Activated naive CD8-positive, alpha-beta T cell (primary cell): ENCODE measurements at regions not wholly inside any gene's neighbourhood (a gene's known extent, or its start where the extent isn't known, plus 50 kb on each side); places are given as distances from the start of the nearest gene placed in this dataset.

Source experiments
- H3K27ac Mint-ChIP-seq: one replicate; pipeline ENCODE4 v1.8.0; 2021; ENCODE audit warnings: mixed read lengths
- H3K27me3 Mint-ChIP-seq: one replicate; pipeline ENCODE4 v1.8.0; 2021; ENCODE audit warnings: mixed read lengths
- H3K36me3 Mint-ChIP-seq: one replicate; pipeline ENCODE4 v1.8.0; 2021; ENCODE audit warnings: mixed read lengths
- H3K4me1 Mint-ChIP-seq: one replicate; pipeline ENCODE4 v1.8.0; 2021; ENCODE audit warnings: low read depth, mixed read lengths
- H3K4me3 Mint-ChIP-seq: one replicate; pipeline ENCODE4 v1.8.0; 2021; ENCODE audit warnings: mild to moderate bottlenecking, mixed read lengths
- H3K9me3 Mint-ChIP-seq: one replicate; pipeline ENCODE4 v1.8.0; 2021; ENCODE audit warnings: low read depth, mixed read lengths

DNA sequence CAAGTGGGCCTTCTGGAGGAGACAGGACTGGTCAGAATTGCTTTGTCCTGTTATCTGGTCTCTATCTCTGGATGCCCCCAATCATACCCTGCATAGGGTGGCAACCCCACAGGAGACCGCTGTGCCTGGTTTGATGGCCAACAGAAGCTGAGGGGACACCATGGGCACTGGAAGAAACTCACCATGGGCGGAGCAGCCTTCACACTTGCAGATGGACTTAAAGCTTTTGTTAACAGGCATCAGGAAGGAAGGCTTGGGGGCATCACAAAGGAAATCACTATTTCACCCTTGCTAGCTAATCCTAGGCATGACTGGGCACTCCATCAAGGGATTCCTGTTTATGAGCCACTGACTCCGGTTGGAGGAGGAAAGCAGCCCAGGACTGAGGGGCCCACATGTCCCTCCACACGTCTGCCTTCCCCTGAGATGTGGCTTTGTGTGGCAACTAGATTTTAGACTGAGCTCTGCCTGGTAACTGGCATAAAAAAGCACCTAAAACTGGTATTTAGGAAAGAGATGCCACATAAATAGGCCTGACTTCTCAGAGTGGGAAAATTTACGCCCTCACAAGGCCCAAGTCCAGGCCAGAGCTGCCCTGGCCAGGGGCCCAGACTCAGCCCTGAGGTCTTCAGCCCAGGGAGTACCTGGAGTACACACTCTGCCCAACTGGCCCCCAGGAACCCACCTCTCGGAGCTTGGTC is 57.0 kb upstream of the LYVE1 start:
- Mint-ChIP-seq H3K4me1 (peaks cover 15% of the 10 kb centered on the region), H3K9me3 (no peaks in the 10 kb centered on the region), H3K27me3 (no peaks in the 10 kb centered on the region), H3K36me3 (no peaks in the 10 kb centered on the region), H3K27ac (no peak overlapping the region), H3K4me3 (no peak overlapping the region)

DNA sequence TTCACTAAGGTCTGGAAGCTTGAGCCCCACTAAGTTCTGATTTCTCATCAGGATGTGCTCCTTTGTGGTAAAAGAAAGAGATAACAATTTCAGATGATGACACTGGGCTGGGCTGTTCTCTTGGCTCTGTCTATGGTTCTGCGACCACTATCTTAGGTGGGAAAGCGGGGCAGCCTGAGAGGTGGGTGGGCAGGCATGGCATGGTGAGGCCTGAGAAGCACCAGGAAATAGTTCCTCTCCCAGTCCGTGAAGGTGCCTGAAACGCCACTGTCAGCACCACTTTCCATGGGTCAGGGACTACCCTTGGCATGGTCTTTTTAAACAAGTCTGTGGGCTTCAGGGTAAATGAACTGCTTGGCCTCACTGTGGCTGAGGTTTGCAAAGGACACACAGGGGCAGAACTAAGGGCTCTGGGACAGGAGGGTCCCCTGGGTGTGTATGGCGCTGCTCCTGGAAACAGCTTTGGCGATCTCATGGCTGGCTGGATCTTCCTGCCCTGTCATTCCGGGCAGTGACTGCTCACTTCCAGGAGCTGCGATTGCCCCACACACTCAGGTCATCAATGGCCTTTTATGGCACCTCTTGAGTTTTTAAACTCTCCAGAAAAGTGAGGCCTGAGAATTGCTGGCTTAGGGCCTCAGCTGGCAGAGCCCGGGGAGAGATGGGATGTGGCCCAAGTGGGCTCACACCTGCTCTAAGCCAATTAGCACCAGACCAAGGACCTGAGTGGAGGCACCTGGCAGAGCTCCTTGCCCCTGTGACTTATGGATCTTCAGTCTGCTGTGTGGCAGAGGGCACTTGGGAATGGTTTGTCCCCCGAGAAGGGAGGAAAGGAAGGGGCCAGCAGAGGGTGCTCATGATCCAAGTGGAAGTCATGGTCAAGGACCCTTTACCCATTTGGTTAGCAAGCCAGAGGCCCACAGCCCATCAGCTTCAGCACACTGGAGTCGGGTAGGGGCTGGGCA is 55.6 kb upstream of the LYVE1 start:
- peaks cover 15% of the 10 kb centered on the region for H3K4me1 Mint-ChIP-seq
- no peaks in the 10 kb centered on the region for H3K27me3 Mint-ChIP-seq
- peak overlapping the region; percentile 56 for H3K4me3 Mint-ChIP-seq
- H3K36me3 Mint-ChIP-seq: no peaks in the 10 kb centered on the region
- peak overlapping the region; percentile 89 for H3K27ac Mint-ChIP-seq
- no peaks in the 10 kb centered on the region for H3K9me3 Mint-ChIP-seq

DNA sequence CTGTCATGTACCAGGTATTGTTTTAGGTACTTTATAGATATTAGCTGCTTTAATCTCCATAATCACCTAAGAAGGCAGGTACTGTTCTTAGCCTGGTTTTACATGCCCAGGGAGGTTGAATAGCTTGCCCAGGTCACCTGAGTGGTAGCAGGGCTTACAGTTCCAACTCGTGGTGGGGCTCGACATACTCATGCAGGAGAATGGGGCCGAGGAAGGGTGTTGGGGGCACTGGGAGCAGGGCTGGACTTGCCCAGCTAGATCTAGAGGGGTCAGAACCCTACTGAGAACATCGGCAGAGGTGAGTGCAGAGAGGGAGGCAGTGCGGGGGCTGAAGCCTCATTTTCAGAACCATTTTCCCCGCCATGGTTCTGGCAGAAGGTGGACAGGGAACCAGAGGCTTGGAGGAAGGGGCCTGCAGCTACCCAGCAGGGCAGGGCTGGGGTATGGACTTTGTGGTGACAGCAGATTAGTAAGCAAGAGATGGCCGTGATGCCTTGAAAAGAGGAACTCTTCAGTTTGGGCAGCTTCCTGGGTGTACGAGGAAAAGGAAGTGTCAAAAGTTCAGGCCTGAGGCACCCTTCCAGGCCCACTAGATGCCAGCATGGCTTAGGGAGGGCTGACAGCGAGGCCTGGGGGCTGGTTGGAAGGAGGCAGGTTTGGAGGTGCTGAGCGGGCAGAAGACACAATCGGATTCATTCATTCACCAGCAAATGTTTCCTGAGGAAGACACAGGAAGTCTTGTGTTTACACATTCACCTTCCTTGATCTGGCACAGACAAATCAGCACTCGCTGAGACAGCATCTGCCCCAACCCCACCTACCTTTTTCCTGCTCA is 54.7 kb upstream of the LYVE1 start:
- Mint-ChIP-seq H3K27ac (peak overlapping the region; percentile 89), H3K9me3 (no peaks in the 10 kb centered on the region), H3K4me1 (peaks cover 13% of the 10 kb centered on the region), H3K36me3 (no peaks in the 10 kb centered on the region), H3K4me3 (peak overlapping the region; percentile 56), H3K27me3 (no peaks in the 10 kb centered on the region)

DNA sequence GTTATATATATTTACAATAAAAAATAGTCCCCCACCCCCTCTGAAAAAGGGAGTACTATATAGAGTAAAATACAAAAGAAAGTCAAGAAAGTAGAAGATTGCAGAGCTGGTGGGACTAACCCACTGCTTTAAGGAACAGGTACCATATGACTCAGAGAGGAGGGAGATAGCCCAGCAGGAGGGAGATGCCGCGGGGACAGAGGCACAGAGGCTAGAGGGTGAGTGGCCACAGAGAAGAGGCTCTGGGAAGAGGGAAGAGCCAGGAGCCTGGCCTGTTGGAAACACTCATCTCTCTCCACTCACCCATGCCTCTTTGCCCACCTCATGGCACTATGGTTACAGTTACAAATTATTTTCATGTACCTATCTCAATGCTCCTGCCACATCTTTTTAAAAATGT is 53.6 kb upstream of the LYVE1 start:
- no peaks in the 10 kb centered on the region for H3K9me3 Mint-ChIP-seq
- peaks cover 13% of the 10 kb centered on the region for H3K4me1 Mint-ChIP-seq
- H3K4me3 Mint-ChIP-seq: no peak overlapping the region
- H3K36me3 Mint-ChIP-seq: no peaks in the 10 kb centered on the region
- no peaks in the 10 kb centered on the region for H3K27me3 Mint-ChIP-seq
- no peak overlapping the region for H3K27ac Mint-ChIP-seq

DNA sequence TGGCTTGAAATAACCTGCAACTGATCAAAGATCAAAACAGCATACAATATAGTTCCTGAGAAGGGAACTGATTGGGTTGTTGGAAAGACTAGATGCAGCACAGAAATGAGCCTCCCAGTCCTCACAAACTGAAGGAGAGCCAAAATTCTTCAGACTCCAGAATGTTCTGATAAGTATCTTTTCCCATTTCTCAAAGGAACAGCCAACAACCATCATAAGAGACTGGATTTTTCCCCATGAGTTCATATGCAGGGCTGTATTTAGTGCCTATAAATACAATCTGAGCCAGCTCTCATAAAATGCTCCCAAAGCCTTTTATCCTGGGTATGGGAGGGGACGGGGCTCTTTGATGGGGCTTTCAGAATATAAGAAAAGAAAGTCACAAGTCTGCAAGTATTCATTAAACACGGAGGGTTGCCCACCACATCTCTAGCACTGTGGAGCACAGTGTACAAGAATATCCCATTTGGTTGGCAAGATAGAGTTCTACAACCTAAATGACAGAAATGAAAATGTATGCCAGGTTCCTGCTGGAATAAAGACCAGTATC is 50.7 kb upstream of the LYVE1 start:
- Mint-ChIP-seq H3K27ac (no peak overlapping the region), H3K36me3 (no peaks in the 10 kb centered on the region), H3K27me3 (peaks cover 1% of the 10 kb centered on the region), H3K4me1 (peaks cover 13% of the 10 kb centered on the region), H3K4me3 (no peak overlapping the region), H3K9me3 (no peaks in the 10 kb centered on the region)

DNA sequence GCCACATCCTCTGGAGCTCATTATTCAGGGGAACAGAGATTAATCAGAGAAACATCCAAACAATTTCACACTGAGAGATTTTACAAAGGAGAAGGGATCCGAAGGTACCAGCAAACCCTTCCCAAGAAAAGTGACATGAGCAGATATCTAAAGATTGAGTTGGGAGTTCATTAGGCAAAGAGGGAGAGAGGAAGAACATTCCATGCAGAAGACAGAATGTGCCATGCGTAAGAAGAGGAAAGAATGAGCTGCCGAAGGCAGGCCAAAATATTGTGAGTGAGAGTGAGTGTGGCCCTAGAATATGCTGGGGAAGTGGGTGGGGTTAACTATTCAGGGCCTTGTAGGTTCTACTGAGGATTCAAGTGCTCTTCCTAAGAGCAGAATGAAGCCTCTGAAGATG is 50.0 kb upstream of the LYVE1 start:
- H3K9me3 Mint-ChIP-seq: no peaks in the 10 kb centered on the region
- no peak overlapping the region for H3K27ac Mint-ChIP-seq
- H3K4me3 Mint-ChIP-seq: no peak overlapping the region
- no peaks in the 10 kb centered on the region for H3K36me3 Mint-ChIP-seq
- H3K4me1 Mint-ChIP-seq: peaks cover 7% of the 10 kb centered on the region
- peaks cover 1% of the 10 kb centered on the region for H3K27me3 Mint-ChIP-seq
